DMS79 (cell line): ENCODE measurements at regions not wholly inside any gene's neighbourhood (a gene's known extent, or its start where the extent isn't known, plus 50 kb on each side); places are given as distances from the start of the nearest gene placed in this dataset.
"Not testable (repeated sequence)": the region's sequence is repeated elsewhere in the genome, so short reads cannot be mapped to it uniquely, and the experiment has no call there.

Source experiments
- DNase-seq: peaks from one replicate; lab custom pipeline; 2025; lab: John Stamatoyannopoulos, UW

DNA sequence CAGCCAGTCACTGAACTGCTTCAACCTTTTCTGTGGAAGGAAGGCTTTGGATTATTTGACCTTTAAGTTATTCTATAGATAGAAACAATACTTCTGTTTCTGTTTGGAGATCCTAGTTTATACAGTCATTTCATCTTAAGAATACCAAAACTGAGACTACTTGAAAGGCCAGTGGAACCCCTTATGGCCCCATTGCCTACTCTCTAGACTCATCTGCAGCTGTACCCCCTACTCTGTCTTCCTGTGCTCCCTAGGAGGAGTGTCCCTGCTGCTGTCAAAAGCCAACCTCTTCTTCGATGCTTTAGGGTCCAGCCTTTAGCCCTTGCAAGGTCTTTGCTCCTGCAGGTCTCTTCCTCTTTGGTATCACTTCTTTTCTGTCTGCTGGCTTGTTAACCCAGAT, 169.6 kb downstream of the EDEM1 start:
- DNase-seq, result no peak

DNA sequence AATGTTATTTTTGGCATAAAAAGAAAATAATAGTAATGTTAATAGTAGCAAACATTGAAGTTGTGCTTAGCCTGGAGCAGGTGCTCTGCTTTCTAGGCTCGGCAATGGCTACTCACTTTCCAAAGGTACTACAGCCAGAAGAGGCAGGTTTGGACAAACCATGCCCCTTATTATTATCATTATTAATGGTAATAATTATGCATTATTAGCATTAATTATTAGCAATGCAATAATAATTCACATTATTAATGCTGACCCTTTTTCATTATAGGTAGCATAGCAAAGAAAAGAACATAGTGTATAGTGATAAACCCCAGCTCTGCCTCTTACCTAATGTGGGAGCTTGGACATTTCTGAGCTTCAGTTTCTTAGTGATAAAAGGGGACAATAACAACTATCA, 171.4 kb downstream of the EDEM1 start:
- no peak for DNase-seq

DNA sequence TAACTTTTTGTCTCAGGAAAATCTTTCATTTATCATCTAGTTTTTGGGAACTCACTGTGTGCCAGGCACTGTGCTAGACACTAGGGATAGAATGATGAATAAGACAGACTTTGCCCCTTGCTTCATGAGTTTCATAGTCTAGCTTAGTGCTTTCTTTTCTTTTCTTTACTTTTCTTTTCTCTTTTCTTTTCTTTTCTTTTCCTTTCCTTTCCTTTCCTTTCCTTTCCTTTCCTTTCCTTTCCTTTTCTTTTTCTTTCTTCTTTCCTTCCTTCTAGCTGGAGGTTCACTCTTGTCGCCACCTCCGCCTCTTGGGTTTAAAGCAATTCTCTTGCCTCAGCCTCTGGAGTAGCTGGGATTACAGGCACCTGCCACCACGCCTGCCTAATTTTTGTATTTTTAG, 172.9 kb downstream of the EDEM1 start:
- no peak for DNase-seq

DNA sequence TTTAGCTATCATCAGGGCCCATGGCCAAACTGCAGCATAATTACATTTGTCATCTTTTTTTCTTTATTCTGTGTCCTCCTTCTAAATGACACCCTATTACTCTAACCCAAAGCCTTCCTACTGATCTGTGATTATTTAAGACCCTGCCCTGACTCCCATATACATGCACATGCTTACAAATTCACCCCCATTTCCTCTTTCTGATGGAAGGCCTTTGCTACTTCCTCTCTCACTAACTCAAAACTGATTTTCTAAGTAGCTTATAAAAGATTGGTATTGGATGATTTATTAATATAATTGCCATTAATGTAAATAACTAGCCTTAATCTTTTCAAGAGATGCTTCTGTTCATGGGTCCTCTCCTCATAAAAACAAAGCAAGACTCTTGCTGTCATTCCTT, 179.2 kb downstream of the EDEM1 start:
- no peak for DNase-seq

DNA sequence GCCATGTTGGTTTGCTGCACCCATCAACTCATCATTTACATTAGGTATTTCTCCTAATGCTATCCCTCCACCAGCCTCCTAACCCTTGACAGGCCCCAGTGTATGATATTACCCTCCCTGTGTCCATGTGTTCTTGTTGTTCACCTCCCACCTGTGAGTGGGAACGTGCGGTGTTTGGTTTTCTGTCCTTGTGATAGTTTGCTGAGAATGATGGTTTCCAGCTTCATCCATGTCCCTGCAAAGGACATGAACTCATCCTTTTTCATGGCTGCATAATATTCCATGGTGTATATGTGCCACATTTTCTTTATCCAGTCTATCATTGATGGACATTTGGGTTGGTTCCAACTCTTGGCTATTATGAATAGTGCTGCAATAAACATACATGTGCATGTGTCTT, 184.0 kb downstream of the EDEM1 start:
- DNase-seq, result not testable (repeated sequence)

DNA sequence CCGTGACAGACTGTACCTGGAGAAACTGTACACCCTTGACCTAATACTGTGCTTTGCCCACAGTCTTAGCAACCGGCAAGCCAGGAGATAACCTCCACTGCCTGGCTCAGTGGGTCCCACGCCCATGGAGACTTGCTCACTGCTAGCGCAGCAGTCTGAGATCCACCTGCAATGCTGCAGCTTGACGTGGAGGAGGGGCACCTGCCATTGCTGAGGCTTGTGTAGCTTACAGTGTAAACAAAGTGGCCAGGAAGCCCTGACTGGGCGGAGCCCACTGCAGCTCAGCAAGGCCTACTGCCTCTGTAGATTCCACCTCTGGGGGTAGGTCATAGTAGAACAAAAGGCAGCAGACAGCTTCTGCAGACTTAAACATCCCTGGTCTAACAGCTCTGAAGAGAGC, 189.3 kb downstream of the EDEM1 start:
- DNase-seq, result no peak

DNA sequence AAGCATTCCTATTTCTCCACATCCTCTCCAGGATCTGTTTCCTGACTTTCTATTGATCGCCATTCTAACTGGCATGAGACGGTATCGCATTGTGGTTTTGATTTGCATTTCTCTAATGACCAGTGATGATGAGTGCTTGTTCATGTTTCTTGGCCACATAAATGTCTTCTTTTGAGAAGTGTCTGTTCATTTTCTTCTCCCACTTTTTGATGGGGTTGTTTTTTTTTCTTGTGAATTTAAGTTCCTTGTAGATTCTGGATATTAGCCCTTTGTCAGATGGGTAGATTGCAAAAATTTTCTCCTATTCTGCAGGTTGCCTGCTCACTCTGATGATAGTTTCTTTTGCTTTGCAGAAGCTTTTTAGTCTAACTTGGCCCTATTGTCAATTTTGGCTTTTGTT, 191.8 kb downstream of the EDEM1 start:
- not testable (repeated sequence) for DNase-seq

DNA sequence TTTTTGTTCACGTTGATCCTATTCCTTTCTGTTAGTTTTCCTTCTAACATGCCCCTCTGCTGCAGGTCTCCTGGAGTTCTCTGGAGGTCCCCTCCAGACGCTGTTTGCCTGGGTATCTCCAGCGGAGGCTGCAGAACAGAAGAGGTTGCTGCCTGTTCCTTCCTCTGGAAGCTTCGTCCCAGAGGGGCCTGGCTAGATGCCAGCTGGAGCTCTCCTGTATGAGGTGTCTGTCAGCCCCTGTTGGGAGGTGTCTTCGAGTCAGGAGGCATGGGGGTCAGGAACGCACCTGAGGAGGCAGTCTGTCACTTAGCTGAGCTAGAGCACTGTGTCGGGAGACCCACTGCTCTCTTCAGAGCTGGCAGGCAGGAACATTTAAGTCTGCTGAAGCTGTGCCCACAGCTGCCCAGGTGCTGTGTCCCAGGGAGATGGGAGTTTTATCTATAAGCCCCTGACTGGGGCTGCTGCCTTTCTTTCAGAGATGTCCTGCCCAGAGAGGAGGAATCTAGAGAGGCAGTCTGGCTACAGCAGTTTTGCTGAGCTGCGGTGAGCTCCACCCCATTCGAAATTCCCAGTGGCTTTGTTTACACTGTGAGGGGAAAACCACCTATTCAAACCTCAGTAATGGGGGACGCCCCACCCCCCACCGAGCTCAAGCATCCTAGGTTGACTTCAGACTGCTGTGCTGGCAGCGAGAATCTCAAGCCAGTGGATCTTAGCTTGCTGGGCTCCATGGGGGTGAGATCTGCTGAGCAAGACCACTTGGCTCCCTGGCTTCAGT, 196.2 kb downstream of the EDEM1 start:
- not testable (repeated sequence) for DNase-seq

DNA sequence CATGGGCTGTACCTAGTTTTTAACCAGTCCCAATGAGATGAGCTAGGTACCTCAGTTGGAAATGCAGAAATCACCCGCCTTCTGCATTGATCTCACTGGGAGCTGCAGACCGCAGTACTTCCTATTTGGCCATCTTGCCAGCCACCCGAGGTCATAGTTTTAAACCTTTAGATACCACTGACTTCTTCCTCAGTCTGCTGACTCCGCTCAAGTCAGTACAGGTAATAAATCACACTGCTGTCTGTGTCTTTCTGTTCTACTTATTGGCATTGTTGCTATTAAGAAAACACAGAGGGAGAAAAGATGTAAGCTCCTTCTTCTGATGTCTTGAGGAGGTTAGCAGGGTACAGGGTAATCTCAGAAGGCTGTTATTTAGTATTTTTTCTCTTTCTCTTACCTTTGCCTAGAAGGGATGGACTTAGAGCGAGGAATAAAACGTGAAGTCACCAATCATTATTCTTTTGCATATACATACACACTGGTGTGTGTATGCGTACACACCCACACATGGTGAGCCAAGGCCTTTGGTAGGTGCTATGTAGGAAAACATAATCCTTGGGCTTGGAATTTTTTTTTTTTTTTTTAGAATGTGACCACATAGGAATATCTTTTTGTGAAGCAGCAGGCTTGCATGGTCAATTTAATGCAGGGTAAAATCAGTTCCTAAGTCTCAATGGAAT, 197.2 kb downstream of the EDEM1 start:
- DNase-seq, result no peak

DNA sequence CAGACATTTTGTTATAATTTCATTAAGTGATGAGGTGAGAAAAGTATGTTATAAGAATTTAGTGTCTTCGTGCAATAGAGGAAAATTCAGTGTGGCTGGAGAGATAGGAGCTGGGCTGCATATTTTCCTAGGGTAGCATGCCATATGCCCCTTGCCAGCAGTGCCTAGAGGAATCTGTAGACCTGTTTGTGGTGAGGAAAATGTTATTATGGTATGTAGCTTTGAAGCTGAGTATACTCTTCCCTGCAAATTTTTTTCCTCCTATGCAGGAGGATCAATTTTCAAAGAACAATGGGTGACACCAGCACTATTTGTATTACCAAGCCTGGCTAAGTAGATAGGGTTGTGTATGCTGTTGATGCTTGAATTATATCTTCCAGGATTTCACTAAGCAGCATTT, 200.6 kb downstream of the EDEM1 start:
- no peak for DNase-seq

DNA sequence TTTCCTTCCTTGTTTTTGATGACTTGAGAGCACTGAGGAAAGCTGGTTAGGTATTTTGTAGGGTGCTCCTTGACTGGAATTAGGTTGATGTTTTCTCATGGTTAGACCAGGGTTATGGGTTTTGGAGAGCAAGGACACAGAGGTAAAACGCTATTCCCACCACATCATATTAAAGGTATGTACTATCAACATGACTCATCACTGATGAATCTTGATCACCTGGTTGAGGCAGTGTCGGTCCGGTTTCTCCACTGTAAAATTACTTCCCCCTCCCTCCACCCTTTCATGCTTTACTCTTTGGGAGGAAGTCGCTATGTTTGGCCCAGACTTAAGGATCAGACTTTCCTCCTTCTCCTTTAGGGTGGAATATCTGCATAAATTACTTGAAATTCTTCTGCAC, 201.6 kb downstream of the EDEM1 start:
- no peak for DNase-seq

DNA sequence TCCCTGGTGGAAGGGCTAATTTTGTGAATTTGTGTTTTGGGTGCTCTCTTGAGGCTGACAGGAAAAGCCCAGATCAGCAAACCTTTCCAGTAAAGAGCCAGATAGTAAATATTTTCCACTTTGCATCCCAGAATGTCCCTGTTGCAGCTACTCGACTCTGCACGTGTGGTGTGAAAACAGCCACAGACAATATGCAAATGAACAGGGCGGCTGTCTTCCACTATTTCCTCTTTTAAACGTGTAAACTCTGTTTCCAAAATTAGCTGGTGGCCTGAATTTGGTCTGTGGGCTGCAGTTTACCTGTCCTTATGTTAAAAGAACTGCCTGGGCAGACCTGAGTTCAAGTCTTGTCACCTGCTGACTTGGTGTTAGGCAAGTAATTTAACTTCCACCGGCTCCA, 202.7 kb downstream of the EDEM1 start:
- no peak for DNase-seq

DNA sequence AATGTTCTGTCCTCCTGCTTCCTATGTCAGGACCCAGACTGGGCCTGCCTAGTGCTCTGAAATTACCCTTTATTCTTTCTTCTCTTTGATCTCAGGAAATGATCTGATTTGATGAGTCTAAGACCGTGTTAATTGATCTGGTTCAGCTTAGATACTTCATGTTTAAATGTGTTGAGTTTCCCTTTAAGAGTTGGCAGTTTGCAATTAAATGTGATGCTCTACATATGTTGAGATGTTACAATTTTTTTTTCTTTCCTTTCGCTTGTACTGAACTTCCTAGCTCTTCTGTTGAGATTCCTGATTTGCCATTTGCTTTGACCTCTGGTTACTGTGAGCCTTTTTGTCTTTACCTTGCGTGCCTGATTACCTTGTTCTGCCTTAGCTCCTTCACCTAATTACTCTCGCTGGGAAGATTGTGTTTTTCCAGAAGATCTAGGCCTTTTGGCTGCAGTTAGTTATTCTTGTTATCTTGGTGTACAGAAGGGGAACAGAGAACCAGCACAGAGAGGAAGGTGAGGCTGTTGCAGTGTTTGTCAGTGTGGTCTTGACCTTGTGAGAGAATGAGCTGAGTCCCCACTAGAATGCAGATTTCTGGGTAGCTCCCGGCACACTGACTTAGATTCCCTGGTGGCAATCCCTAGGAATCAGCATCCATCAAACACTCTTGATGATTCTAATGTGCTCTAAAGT, 203.6 kb downstream of the EDEM1 start:
- DNase-seq, result no peak

DNA sequence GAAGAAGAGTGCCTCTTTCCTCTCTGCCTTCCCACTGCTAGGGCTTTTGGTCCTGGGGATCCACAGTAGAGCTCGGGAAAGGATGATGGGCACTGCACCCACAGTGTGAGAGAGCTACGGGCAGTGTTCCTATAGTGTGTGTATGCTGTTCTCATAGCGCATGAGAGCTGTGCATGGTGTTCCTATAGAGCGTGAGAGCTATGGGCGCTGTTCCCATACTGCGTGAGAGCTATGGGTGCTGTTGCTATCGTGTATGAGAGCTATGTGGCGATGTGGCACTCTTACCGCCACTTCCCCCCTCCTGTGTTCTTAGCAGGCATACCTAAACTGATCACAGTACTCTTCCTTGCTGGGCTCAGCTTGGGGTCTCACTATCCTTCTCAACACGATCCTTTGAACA, 213.5 kb downstream of the EDEM1 start:
- no peak for DNase-seq

DNA sequence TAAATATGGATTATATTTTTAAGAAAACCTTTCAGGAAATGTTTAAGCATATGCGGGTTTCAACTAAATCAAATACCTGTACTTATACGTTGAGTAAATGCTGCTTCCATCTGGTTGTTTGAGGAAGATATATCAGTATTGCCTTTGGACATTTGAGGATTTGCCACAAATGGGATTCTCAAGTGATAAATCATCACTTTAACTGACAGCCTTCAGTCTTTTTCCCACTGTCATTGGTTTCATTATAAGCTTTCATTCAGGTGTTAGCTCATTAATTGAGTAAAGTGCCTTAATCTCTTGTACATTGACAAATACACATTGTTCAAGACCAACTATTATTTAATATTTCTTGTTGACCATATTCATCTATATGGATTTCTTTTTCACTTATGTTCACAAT, 217.2 kb downstream of the EDEM1 start:
- DNase-seq, result no peak

DNA sequence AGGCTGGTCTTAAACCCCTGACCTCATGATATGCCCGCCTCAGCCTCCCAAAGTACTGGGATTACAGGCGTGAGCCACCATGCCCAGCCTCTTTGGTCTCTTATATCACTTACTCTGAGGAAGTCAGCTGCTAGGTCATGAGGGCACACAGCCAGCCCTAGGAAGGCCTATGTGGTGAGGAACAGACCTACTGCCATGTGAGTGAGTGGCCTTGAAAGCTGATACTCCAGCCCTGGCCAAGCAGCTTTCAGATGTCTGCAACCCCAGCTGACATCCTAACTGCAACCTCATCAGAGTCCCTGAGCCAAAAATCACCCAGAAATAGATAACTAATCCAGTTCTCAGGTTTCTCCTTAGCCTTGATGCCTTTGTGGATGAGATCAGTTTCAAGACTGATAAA, 224.3 kb downstream of the EDEM1 start:
- no peak for DNase-seq

DNA sequence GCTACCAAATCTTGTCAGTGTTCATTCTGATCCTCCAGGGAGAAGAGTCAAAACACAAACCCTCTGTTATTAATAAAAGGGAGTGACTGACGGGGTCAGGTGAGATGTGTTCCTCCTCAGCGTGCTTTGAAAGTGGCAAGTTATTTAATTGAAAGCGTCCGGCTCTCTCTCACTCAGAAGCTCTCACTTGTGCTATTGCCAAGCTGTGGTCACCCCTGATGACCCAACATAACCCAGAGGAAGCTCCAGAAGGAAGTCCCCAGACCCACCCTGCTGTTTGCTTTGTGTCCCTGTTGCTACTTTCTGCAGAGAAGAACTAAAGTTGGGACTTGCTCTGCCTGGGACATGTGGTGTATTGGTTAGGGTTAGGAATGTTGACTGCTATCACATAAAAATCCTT, 235.6 kb downstream of the EDEM1 start:
- no peak for DNase-seq

DNA sequence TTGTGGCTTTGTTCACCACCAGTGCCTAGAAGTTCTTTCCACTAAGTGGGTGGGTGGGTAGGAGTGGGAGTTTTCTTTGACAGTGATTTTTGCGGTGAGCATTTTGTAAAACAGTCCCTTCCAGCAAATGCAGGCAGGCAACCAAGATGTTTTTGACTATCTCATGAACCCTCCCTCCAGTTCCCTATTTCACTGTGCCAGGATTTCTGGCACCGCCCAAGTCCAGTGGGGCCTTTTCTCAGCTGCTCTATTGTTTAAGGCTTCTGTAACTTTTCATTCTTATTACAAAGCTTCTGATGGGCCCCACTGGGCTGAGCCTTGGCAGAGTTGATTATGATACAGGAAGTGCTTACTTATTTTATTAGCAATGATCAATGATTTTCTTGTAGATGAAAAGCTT, 236.0 kb downstream of the EDEM1 start:
- no peak for DNase-seq

DNA sequence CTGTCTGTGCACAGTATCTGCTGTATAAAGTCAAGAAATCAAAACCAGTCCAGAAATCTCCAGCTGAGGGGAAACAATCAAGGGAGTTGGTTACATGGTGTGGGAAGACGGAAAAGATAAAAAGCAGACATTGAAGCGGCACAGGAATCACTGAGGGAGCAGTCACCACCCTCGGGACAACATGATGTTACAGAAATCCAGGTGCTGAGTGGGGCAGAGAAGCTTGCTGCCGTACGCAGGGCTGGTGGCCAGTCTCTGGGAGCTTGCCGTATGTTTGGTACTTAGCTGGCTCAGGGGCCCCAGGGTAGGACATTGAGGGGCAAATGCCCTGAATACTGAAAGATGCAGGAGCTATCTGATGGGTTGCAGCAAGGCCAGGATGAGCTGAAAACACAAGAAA, 237.9 kb downstream of the EDEM1 start:
- DNase-seq, result no peak

DNA sequence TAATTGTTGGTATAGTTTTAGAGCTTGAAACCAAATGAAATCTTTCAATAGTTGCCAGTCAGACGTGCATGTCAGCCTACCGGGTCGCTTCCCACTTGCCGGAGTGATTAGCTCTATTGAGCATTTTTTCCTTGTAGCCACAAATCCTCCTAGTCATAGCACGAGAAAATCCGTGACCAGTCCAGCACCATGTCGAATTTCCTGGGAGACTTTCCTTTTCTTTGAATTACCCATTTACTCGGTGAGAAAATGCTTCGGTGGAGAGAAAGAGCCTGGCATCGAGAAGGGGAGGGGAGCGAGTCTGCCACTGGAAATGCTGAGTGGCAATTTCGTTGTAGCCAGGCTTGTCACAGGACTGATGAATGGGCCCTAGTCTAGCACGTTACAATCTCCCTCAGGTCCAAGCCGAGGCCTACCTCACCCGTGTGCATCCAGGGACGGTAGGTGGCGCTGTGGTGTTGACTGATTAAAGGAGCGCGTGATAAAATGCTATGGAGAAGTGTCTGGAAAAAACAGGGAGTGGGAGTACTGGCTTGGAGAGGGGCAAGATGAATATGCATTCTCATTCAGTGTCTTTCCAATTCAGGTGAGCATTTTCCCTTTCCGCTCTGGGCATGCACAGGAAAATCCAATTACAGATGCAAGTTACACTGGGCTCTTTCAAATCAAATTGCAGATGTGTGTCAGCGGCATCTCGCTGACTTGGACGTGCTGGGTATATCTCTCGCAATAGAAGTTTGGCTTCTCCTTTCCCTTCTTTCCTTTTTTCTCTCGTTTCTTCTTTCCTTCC, 238.8 kb downstream of the EDEM1 start:
- no peak for DNase-seq

DNA sequence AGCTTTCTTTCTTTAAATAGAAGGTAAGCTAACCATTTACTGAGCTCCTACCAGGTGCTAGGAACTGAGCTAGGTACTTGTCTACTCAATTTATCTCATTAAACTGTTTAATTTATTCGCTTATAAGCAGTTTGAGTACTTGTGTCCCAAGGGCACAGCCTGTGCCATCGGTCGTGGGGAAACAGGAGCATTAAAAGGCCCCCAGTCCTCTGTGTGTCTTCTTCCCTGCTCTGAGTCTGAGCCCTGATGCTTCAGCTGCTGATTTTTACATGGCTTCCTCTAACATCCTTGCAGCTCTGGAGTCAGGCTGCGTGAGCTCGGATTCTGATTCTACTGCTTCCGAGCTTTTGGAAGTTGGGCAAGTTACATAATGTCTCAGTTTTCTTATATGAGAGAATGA, 239.5 kb downstream of the EDEM1 start:
- no peak for DNase-seq

DNA sequence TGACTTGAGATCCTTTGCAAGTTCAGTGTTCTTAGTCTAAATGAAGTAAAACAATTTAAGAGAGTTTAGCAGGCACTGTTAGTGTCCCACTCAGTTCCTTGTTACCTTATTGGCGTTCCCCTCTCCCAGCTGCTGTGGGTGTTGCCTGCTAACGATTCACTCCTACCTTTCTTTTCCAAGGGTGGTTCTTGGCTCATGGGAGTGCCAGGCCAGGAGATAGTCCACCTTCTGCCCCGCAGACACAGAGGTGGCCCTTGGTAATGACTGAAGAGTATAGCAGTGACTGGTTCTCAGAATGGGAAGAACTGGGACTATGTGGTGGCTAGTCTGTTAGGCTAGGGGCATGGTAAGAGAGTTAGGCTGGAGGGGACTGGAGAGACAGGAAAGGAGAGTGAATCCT, 240.4 kb downstream of the EDEM1 start:
- DNase-seq, result no peak
